ENCODE measurements at regions not wholly inside any gene's neighbourhood (a gene's known extent, or its start where the extent isn't known, plus 50 kb on each side); places are given as distances from the start of the nearest gene placed in this dataset.

DNA sequence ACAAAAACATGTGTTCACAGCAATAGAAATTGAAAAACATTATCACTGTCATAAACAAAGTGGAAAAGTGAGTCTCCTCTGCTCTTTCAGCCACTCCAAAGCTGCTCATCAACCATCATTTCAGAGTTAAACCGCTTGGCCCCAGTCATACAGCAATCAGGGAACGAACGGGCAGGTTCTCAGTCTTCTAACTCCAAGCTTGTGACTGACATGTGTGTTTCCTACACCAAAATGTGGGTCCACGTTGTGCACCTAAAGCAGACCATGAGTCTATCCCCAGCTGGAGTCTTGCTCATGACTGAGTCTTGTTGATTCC lies 582.6 kb upstream of the ID2 start:
- Mint-ChIP-seq H3K27ac (no peak overlapping the region), H3K4me1 (peaks cover 6% of the 10 kb centered on the region), H3K9me3 (no peaks in the 10 kb centered on the region), H3K27me3 (ENCODE audit: insufficient read depth, low read depth) (peaks cover 2% of the 10 kb centered on the region), H3K4me3 (no peak overlapping the region), H3K36me3 (no peaks in the 10 kb centered on the region)
- Histone ChIP-seq H4K20me1 (ENCODE audit: low read depth) (no peaks in the 10 kb centered on the region), H3K9ac (no peak overlapping the region), H3K4me1 (no peaks in the 10 kb centered on the region), H3K79me2 (ENCODE audit: low read depth) (no peaks in the 10 kb centered on the region), H3K27me3 (no peaks in the 10 kb centered on the region), H3K9me3 (ENCODE audit: low read depth) (no peaks in the 10 kb centered on the region), H3K4me2 (no peak overlapping the region), H3K27ac (no peak overlapping the region), H3K36me3 (no peaks in the 10 kb centered on the region), H2AFZ (replicated peaks) (no peak overlapping the region), H3K4me3 (no peak overlapping the region), H3F3A (ENCODE audit: low read depth) (no peaks in the 10 kb centered on the region)
- no peak for DNase-seq (ENCODE audit: low spot score)
- TF ChIP-seq EZH2phosphoT487 (IDR thresholded peaks at IDR 0.05), result no peak
- TF ChIP-seq EZH2 (IDR thresholded peaks at IDR 0.05), result no peak
- TF ChIP-seq CTCF (IDR thresholded peaks at IDR 0.05), result no peak

DNA sequence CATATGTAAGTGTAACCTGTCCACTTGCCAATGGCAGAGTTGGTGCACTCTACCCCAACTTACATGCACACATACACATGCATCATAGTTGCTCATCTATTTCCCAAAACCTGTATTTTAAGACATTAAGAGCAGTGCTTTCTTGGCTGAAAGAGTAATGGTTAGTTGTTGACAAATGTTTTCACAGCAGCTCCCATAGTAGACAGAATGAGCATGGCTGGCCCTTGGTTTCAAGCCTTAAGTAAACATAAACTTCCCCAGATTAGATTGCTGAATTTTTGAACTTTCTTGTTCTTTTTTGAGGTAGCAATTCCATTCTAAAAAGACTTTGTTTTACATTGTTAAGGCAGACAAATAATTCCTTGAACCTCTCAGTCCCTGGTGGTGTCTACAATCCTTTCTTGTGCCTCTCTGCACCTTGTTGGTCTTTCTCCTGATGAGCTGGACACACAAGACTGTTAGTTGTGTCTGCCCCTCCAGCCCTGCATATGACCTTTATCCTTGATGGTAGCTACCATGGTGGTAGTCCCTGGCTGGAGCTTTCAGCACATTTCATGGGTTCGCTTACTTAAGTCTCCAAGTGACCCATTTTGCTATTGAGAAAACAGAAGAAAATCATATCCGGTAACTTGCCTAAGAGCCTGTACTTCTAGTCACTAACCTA lies 580.1 kb upstream of the ID2 start:
- H3K79me2 ChIP-seq (ENCODE audit: low read depth), result no peaks in the 10 kb centered on the region
- H3K9me3 ChIP-seq (ENCODE audit: low read depth), result no peaks in the 10 kb centered on the region
- H3K36me3 ChIP-seq, result no peaks in the 10 kb centered on the region
- no peak overlapping the region for H3K4me2 ChIP-seq
- DNase-seq (ENCODE audit: low spot score), result no peak
- no peaks in the 10 kb centered on the region for H3K4me1 ChIP-seq
- H3K36me3 Mint-ChIP-seq, result no peaks in the 10 kb centered on the region
- peaks cover 6% of the 10 kb centered on the region for H3K4me1 Mint-ChIP-seq
- no peaks in the 10 kb centered on the region for H3F3A ChIP-seq (ENCODE audit: low read depth)
- no peaks in the 10 kb centered on the region for H3K27me3 ChIP-seq
- peaks cover 7% of the 10 kb centered on the region for H3K27me3 Mint-ChIP-seq (ENCODE audit: insufficient read depth, low read depth)
- H3K9me3 Mint-ChIP-seq, result no peaks in the 10 kb centered on the region
- no peak for TF ChIP-seq EZH2 (IDR thresholded peaks at IDR 0.05)
- no peak for TF ChIP-seq CTCF (IDR thresholded peaks at IDR 0.05)
- TF ChIP-seq EZH2phosphoT487 (IDR thresholded peaks at IDR 0.05), result no peak
- no peak overlapping the region for H3K4me3 Mint-ChIP-seq
- H2AFZ ChIP-seq (replicated peaks), result no peak overlapping the region
- no peak overlapping the region for H3K27ac ChIP-seq
- H4K20me1 ChIP-seq (ENCODE audit: low read depth), result no peaks in the 10 kb centered on the region
- H3K9ac ChIP-seq, result no peak overlapping the region
- H3K4me3 ChIP-seq, result no peak overlapping the region
- H3K27ac Mint-ChIP-seq, result no peak overlapping the region

DNA sequence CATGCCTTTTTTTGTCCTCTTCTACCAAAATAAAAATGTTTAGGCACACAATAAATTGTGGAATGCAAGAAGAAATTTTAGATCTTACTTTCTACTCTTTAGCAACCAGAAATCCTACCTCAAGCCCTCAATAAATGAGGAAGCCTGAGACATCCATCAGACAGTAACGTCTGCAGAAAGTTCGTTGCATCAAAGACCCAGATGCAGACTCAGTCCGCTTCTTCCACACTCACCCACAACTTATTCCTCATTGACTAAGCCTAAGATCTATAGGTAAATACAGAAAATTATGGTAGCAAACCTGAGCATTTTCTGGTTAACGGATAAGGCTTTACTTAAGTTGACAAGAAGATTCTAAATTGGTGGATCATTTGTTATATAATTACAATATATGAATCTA lies 579.4 kb upstream of the ID2 start:
- no peak overlapping the region for H3K9ac ChIP-seq
- H3K79me2 ChIP-seq (ENCODE audit: low read depth), result no peaks in the 10 kb centered on the region
- H3K4me2 ChIP-seq, result no peak overlapping the region
- H3K36me3 ChIP-seq, result no peaks in the 10 kb centered on the region
- H2AFZ ChIP-seq (replicated peaks), result no peak overlapping the region
- no peaks in the 10 kb centered on the region for H3K27me3 ChIP-seq
- Mint-ChIP-seq H3K27ac (no peak overlapping the region), H3K36me3 (no peaks in the 10 kb centered on the region), H3K4me1 (peaks cover 6% of the 10 kb centered on the region), H3K9me3 (no peaks in the 10 kb centered on the region), H3K4me3 (no peak overlapping the region), H3K27me3 (ENCODE audit: insufficient read depth, low read depth) (peaks cover 8% of the 10 kb centered on the region)
- H4K20me1 ChIP-seq (ENCODE audit: low read depth), result no peaks in the 10 kb centered on the region
- no peaks in the 10 kb centered on the region for H3K4me1 ChIP-seq
- no peak for DNase-seq (ENCODE audit: low spot score)
- H3K9me3 ChIP-seq (ENCODE audit: low read depth), result no peaks in the 10 kb centered on the region
- no peaks in the 10 kb centered on the region for H3F3A ChIP-seq (ENCODE audit: low read depth)
- TF ChIP-seq EZH2 (IDR thresholded peaks at IDR 0.05), result no peak
- TF ChIP-seq EZH2phosphoT487 (IDR thresholded peaks at IDR 0.05), result no peak
- no peak for TF ChIP-seq CTCF (IDR thresholded peaks at IDR 0.05)
- H3K27ac ChIP-seq, result no peak overlapping the region
- no peak overlapping the region for H3K4me3 ChIP-seq
